IPS-NIHi7 (cell line): ENCODE measurements at regions not wholly inside any gene's neighbourhood (a gene's known extent, or its start where the extent isn't known, plus 50 kb on each side); places are given as distances from the start of the nearest gene placed in this dataset.
"Not testable (repeated sequence)": the region's sequence is repeated elsewhere in the genome, so short reads cannot be mapped to it uniquely, and the experiment has no call there.

Experiments used
- DNase-seq: peaks from one replicate; pipeline ENCODE4 v3.0.0; 2012; ENCODE audit warnings: mixed read lengths; ENCODE audit errors: extremely low spot score

GRCh38 chr3:132987396-132987795, 50.8 kb upstream of the TMEM108 start:
- DNase-seq = no peak

GRCh38 chr3:132984181-132984580, 54.0 kb upstream of the TMEM108 start:
- no peak for DNase-seq

GRCh38 chr3:132983143-132983770, 54.9 kb upstream of the TMEM108 start:
- no peak for DNase-seq

GRCh38 chr3:132981719-132982118, 56.5 kb upstream of the TMEM108 start:
- peak; percentile 15 for DNase-seq

GRCh38 chr3:132980102-132980501, 58.1 kb upstream of the TMEM108 start:
- no peak for DNase-seq

- DNase-seq = no peak
Observed at GRCh38 chr3:132979606-132980005, 58.6 kb upstream of the TMEM108 start.

- not testable (repeated sequence) for DNase-seq
Observed at GRCh38 chr3:132978946-132979345, 59.2 kb upstream of the TMEM108 start.

- no peak for DNase-seq
Observed at GRCh38 chr3:132978464-132978863, 59.7 kb upstream of the TMEM108 start.

GRCh38 chr3:132974097-132974496, 64.1 kb upstream of the TMEM108 start:
- no peak for DNase-seq

- DNase-seq = no peak
Observed at GRCh38 chr3:132973441-132973840, 64.8 kb upstream of the TMEM108 start.

GRCh38 chr3:132972333-132972732, 65.9 kb upstream of the TMEM108 start:
- DNase-seq = no peak

- DNase-seq = no peak
Observed at GRCh38 chr3:132966374-132966773, 71.8 kb upstream of the TMEM108 start.

- DNase-seq = no peak
Observed at GRCh38 chr3:132964266-132964665, 73.9 kb upstream of the TMEM108 start.

- no peak for DNase-seq
Observed at GRCh38 chr3:132963786-132964185, 74.4 kb upstream of the TMEM108 start.

- DNase-seq = no peak
Observed at GRCh38 chr3:132961991-132962390, 76.2 kb upstream of the TMEM108 start.

GRCh38 chr3:132953683-132954082, 84.5 kb upstream of the TMEM108 start:
- no peak for DNase-seq

GRCh38 chr3:132927896-132928295, 110.3 kb upstream of the TMEM108 start:
- no peak for DNase-seq

- DNase-seq = no peak
Observed at GRCh38 chr3:132926098-132926497, 112.1 kb upstream of the TMEM108 start.

- no peak for DNase-seq
Observed at GRCh38 chr3:132925256-132925930, 112.8 kb upstream of the TMEM108 start.

GRCh38 chr3:132916096-132916495, 122.1 kb upstream of the TMEM108 start:
- DNase-seq = no peak

GRCh38 chr3:132912416-132912753, 125.8 kb upstream of the TMEM108 start:
- no peak for DNase-seq

GRCh38 chr3:132911741-132912415, 126.3 kb upstream of the TMEM108 start:
- DNase-seq = no peak

- DNase-seq = no peak
Observed at GRCh38 chr3:132907293-132907692, 130.9 kb upstream of the TMEM108 start.
